ENCODE measurements at regions not wholly inside any gene's neighbourhood (a gene's known extent, or its start where the extent isn't known, plus 50 kb on each side); places are given as distances from the start of the nearest gene placed in this dataset.

GRCh38 chr15:38696790-38697495, 132.3 kb upstream of the RASGRP1 start:
- no peak overlapping the region for H3K27ac ChIP-seq (ENCODE audit: low read depth, low read length, severe bottlenecking)
- no peaks in the 10 kb centered on the region for H3K36me3 ChIP-seq (ENCODE audit: control insufficient read depth, insufficient read depth, low read length)
- WGBS, 2 experiments (ENCODE audit: insufficient coverage in 2 of 2): 63% methylated on average over 1 of the region's 1 CpG; no CpG with 5 or more reads in 1 of the 2 experiments
- no peaks in the 10 kb centered on the region for H3K9me3 ChIP-seq (ENCODE audit: control insufficient read depth, low read length)
- peaks cover 5% of the 10 kb centered on the region for H3K4me1 ChIP-seq (ENCODE audit: control insufficient read depth, insufficient read depth, low read length, poor library complexity, severe bottlenecking)
- H3K4me3 ChIP-seq (ENCODE audit: extremely low read depth, insufficient read depth, low read length, poor library complexity, severe bottlenecking): no peak overlapping the region

- Histone ChIP-seq H3K27ac (ENCODE audit: low read depth, low read length, severe bottlenecking) (no peak overlapping the region), H3K36me3 (ENCODE audit: control insufficient read depth, insufficient read depth, low read length) (no peaks in the 10 kb centered on the region), H3K9me3 (ENCODE audit: control insufficient read depth, low read length) (no peaks in the 10 kb centered on the region), H3K4me1 (ENCODE audit: control insufficient read depth, insufficient read depth, low read length, poor library complexity, severe bottlenecking) (peaks cover 8% of the 10 kb centered on the region), H3K4me3 (ENCODE audit: extremely low read depth, insufficient read depth, low read length, poor library complexity, severe bottlenecking) (no peak overlapping the region)
- 79% methylated on average over 3 of the region's 4 CpGs; no CpG with 5 or more reads in 1 of the 2 experiments for WGBS, 2 experiments (ENCODE audit: insufficient coverage in 2 of 2)
These were observed 133.6 kb upstream of the RASGRP1 start for GRCh38 chr15:38698254-38698653.

- Histone ChIP-seq H3K27ac (ENCODE audit: low read depth, low read length, severe bottlenecking) (no peak overlapping the region), H3K9me3 (ENCODE audit: control insufficient read depth, low read length) (no peaks in the 10 kb centered on the region), H3K4me1 (ENCODE audit: control insufficient read depth, insufficient read depth, low read length, poor library complexity, severe bottlenecking) (peaks cover 8% of the 10 kb centered on the region), H3K36me3 (ENCODE audit: control insufficient read depth, insufficient read depth, low read length) (no peaks in the 10 kb centered on the region), H3K4me3 (ENCODE audit: extremely low read depth, insufficient read depth, low read length, poor library complexity, severe bottlenecking) (no peak overlapping the region)
- 100% methylated on average over 1 of the region's 2 CpGs; no CpG with 5 or more reads in 1 of the 2 experiments for WGBS, 2 experiments (ENCODE audit: insufficient coverage in 2 of 2)
These were observed 135.1 kb upstream of the RASGRP1 start for GRCh38 chr15:38699633-38700230.

GRCh38 chr15:38701149-38701548, 136.5 kb upstream of the RASGRP1 start:
- H3K9me3 ChIP-seq (ENCODE audit: control insufficient read depth, low read length): no peaks in the 10 kb centered on the region
- peaks cover 3% of the 10 kb centered on the region for H3K4me1 ChIP-seq (ENCODE audit: control insufficient read depth, insufficient read depth, low read length, poor library complexity, severe bottlenecking)
- 80% methylated on average over 1 of the region's 5 CpGs; no CpG with 5 or more reads in 1 of the 2 experiments for WGBS, 2 experiments (ENCODE audit: insufficient coverage in 2 of 2)
- no peak overlapping the region for H3K4me3 ChIP-seq (ENCODE audit: extremely low read depth, insufficient read depth, low read length, poor library complexity, severe bottlenecking)
- no peak overlapping the region for H3K27ac ChIP-seq (ENCODE audit: low read depth, low read length, severe bottlenecking)
- no peaks in the 10 kb centered on the region for H3K36me3 ChIP-seq (ENCODE audit: control insufficient read depth, insufficient read depth, low read length)

- Histone ChIP-seq H3K9me3 (ENCODE audit: control insufficient read depth, low read length) (no peaks in the 10 kb centered on the region), H3K36me3 (ENCODE audit: control insufficient read depth, insufficient read depth, low read length) (no peaks in the 10 kb centered on the region), H3K27ac (ENCODE audit: low read depth, low read length, severe bottlenecking) (no peak overlapping the region), H3K4me3 (ENCODE audit: extremely low read depth, insufficient read depth, low read length, poor library complexity, severe bottlenecking) (no peak overlapping the region), H3K4me1 (ENCODE audit: control insufficient read depth, insufficient read depth, low read length, poor library complexity, severe bottlenecking) (peaks cover 3% of the 10 kb centered on the region)
- WGBS, 2 experiments (ENCODE audit: insufficient coverage in 2 of 2): 50 to 72% methylated on average over 2 to 3 of the region's 3 CpGs
These were observed 137.7 kb upstream of the RASGRP1 start for GRCh38 chr15:38702178-38702912.

GRCh38 chr15:38705436-38706219, 141.0 kb upstream of the RASGRP1 start:
- Histone ChIP-seq H3K4me1 (ENCODE audit: control insufficient read depth, insufficient read depth, low read length, poor library complexity, severe bottlenecking) (peaks cover 7% of the 10 kb centered on the region), H3K4me3 (ENCODE audit: extremely low read depth, insufficient read depth, low read length, poor library complexity, severe bottlenecking) (no peak overlapping the region), H3K27ac (ENCODE audit: low read depth, low read length, severe bottlenecking) (no peak overlapping the region), H3K9me3 (ENCODE audit: control insufficient read depth, low read length) (no peaks in the 10 kb centered on the region), H3K36me3 (ENCODE audit: control insufficient read depth, insufficient read depth, low read length) (no peaks in the 10 kb centered on the region)
- WGBS, 2 experiments (ENCODE audit: insufficient coverage in 2 of 2): 73 to 78% methylated on average over 9 to 10 of the region's 11 CpGs

- H3K9me3 ChIP-seq (ENCODE audit: control insufficient read depth, low read length): no peaks in the 10 kb centered on the region
- no peak overlapping the region for H3K27ac ChIP-seq (ENCODE audit: low read depth, low read length, severe bottlenecking)
- 82 to 88% methylated on average over 4 of the region's 5 CpGs for WGBS, 2 experiments (ENCODE audit: insufficient coverage in 2 of 2)
- H3K4me3 ChIP-seq (ENCODE audit: extremely low read depth, insufficient read depth, low read length, poor library complexity, severe bottlenecking): no peak overlapping the region
- H3K36me3 ChIP-seq (ENCODE audit: control insufficient read depth, insufficient read depth, low read length): no peaks in the 10 kb centered on the region
- H3K4me1 ChIP-seq (ENCODE audit: control insufficient read depth, insufficient read depth, low read length, poor library complexity, severe bottlenecking): peaks cover 7% of the 10 kb centered on the region
These were observed 142.3 kb upstream of the RASGRP1 start for GRCh38 chr15:38706956-38707355.

- Histone ChIP-seq H3K27ac (ENCODE audit: low read depth, low read length, severe bottlenecking) (no peak overlapping the region), H3K9me3 (ENCODE audit: control insufficient read depth, low read length) (no peaks in the 10 kb centered on the region), H3K4me3 (ENCODE audit: extremely low read depth, insufficient read depth, low read length, poor library complexity, severe bottlenecking) (no peak overlapping the region), H3K4me1 (ENCODE audit: control insufficient read depth, insufficient read depth, low read length, poor library complexity, severe bottlenecking) (peaks cover 4% of the 10 kb centered on the region), H3K36me3 (ENCODE audit: control insufficient read depth, insufficient read depth, low read length) (no peaks in the 10 kb centered on the region)
- WGBS, 2 experiments (ENCODE audit: insufficient coverage in 2 of 2): 14 to 57% methylated on average over 1 to 3 of the region's 8 CpGs
These were observed 143.4 kb upstream of the RASGRP1 start for GRCh38 chr15:38707802-38708671.

GRCh38 chr15:38708672-38709180, 144.1 kb upstream of the RASGRP1 start:
- Histone ChIP-seq H3K4me1 (ENCODE audit: control insufficient read depth, insufficient read depth, low read length, poor library complexity, severe bottlenecking) (peaks cover 4% of the 10 kb centered on the region), H3K27ac (ENCODE audit: low read depth, low read length, severe bottlenecking) (no peak overlapping the region), H3K36me3 (ENCODE audit: control insufficient read depth, insufficient read depth, low read length) (no peaks in the 10 kb centered on the region), H3K9me3 (ENCODE audit: control insufficient read depth, low read length) (no peaks in the 10 kb centered on the region), H3K4me3 (ENCODE audit: extremely low read depth, insufficient read depth, low read length, poor library complexity, severe bottlenecking) (no peak overlapping the region)
- WGBS, 2 experiments (ENCODE audit: insufficient coverage in 2 of 2): 85 to 93% methylated on average over 3 to 4 of the region's 4 CpGs

Measured in mesodermal cell (in vitro differentiated cells).